ENCODE measurements at regions not wholly inside any gene's neighbourhood (a gene's known extent, or its start where the extent isn't known, plus 50 kb on each side); places are given as distances from the start of the nearest gene placed in this dataset.

- no peak for TF ChIP-seq POLR2A (IDR thresholded peaks at IDR 0.05)
- no peak for TF ChIP-seq CTCF (IDR thresholded peaks at IDR 0.05)
Observed at GRCh38 chr9:117938896-117939295, 234.7 kb downstream of the TLR4 start.
